ENCODE measurements at regions not wholly inside any gene's neighbourhood (a gene's known extent, or its start where the extent isn't known, plus 50 kb on each side); places are given as distances from the start of the nearest gene placed in this dataset.

DNA sequence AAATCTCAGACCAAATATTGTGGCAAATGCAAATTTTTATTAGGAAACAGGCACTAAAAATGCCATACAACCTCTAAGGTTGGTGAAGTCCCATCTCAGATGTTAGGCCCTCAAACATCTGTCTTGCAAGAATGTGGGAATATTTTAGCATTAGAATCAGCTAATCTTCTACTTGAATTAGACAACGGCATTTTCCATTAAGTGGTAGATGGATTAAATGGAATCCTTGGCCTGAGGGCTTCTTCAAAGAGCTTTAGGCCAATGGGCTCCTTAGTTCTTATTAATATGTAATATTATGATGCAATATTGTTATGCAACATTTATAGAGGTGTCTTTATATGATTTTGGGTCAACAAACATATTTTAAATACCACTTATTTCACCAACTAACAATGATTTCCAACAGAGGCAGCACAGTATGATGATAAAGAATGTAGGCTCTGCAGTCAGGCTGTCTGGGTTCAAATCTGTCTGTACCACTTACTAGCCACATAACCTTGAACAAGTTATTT is 122.9 kb upstream of the PLEKHA5 start:
- TF ChIP-seq, protein P1, sequence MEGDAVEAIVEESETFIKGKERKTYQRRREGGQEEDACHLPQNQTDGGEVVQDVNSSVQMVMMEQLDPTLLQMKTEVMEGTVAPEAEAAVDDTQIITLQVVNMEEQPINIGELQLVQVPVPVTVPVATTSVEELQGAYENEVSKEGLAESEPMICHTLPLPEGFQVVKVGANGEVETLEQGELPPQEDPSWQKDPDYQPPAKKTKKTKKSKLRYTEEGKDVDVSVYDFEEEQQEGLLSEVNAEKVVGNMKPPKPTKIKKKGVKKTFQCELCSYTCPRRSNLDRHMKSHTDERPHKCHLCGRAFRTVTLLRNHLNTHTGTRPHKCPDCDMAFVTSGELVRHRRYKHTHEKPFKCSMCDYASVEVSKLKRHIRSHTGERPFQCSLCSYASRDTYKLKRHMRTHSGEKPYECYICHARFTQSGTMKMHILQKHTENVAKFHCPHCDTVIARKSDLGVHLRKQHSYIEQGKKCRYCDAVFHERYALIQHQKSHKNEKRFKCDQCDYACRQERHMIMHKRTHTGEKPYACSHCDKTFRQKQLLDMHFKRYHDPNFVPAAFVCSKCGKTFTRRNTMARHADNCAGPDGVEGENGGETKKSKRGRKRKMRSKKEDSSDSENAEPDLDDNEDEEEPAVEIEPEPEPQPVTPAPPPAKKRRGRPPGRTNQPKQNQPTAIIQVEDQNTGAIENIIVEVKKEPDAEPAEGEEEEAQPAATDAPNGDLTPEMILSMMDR (IDR thresholded peaks at IDR 0.05; ENCODE audit: extremely low read depth in 1 of 2, insufficient read depth in 1 of 2, low read depth in 1 of 2, low read length in 2 of 2), result no peak
- no peak for TF ChIP-seq POLR2AphosphoS5 (IDR thresholded peaks at IDR 0.05; ENCODE audit: insufficient read depth, low read depth, low read length)
- TF ChIP-seq, protein P2, sequence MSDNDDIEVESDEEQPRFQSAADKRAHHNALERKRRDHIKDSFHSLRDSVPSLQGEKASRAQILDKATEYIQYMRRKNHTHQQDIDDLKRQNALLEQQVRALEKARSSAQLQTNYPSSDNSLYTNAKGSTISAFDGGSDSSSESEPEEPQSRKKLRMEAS (IDR thresholded peaks at IDR 0.05; ENCODE audit: insufficient read depth, insufficient read length), result no peak
